Esophagus squamous epithelium (tissue), 5 donors: ENCODE measurements at regions not wholly inside any gene's neighbourhood (a gene's known extent, or its start where the extent isn't known, plus 50 kb on each side); places are given as distances from the start of the nearest gene placed in this dataset.

ENCODE experiments used
- DNase-seq: peaks from one replicate; lab custom pipeline; 2025; lab: John Stamatoyannopoulos, UW
- H3K27ac ChIP-seq, 4 donors: fragments of 200-600 bp; sonication (generic); one replicate each; pipeline ENCODE4 v1.5.1; 2016 to 2019; ENCODE audit warnings: mild to moderate bottlenecking in 1 of 4
- H3K27me3 ChIP-seq, 4 donors: fragments of 200-600 bp; sonication (generic); 1 replicate in 3 of 4; 2 replicates in 1 of 4; pipeline versions ENCODE4 v1.5.1 to v1.6.0; 2017 to 2021; ENCODE audit warnings: antibody characterized with exemption in 1 of 4
- H3K36me3 ChIP-seq, 3 donors: fragments of 200-600 bp; sonication (generic); one replicate each; pipeline ENCODE4 v1.5.1; 2016 to 2019
- H3K4me1 ChIP-seq, 3 donors: fragments of 200-600 bp; sonication (generic); one replicate each; pipeline ENCODE4 v1.5.1; 2017 to 2019
- H3K4me3 ChIP-seq, 4 donors: fragments of 200-600 bp; sonication (generic); 1 replicate in 3 of 4; 2 replicates in 1 of 4; pipeline ENCODE4 v1.5.1; 2016 to 2019; ENCODE audit warnings: mild to moderate bottlenecking in 2 of 4, moderate library complexity in 1 of 4
- H3K9me3 ChIP-seq, 3 donors: fragments of 200-600 bp; sonication (generic); one replicate each; pipeline ENCODE4 v1.5.1; 2016 to 2019
- POLR2A ChIP-seq, 4 donors: fragments of 450-650 bp; IDR thresholded peaks; one replicate each; pipeline ENCODE4 v1.6.1; 2017; ENCODE audit warnings: antibody characterized with exemption in 4 of 4, mild to moderate bottlenecking in 4 of 4, moderate library complexity in 3 of 4
- WGBS, 2 donors: methylation state at CpG; one replicate each; pipeline ENCODE4 v1.1.5; 2018; 5-methylcytosine and 5-hydroxymethylcytosine counted together
- intact Hi-C: fragments of 100-400 bp; cut with DNase I; formaldehyde crosslinking; loops from one replicate; pipeline ENCODE4 v1.15.0; 2022
- TF ChIP-seq, protein P1 (sequence below), 6 experiments: fragments of 450-650 bp in 4 of 6; fragments of 200-600 bp in 2 of 6; sonication (generic) in 2 of 6; IDR thresholded peaks; one replicate each; pipeline ENCODE4 v1.5.1; 2016 to 2019; ENCODE audit warnings: antibody characterized with exemption in 6 of 6, mild to moderate bottlenecking in 4 of 6, moderate library complexity in 4 of 6
- donor health status: DM: yes; HTN: yes; CAD: no.

- Histone ChIP-seq H3K4me3 (no peak overlapping the region), H3K36me3 (no peaks in the 10 kb centered on the region), H3K27me3 (no peaks in the 10 kb centered on the region), H3K9me3 (no peaks in the 10 kb centered on the region), H3K4me1 (no peaks in the 10 kb centered on the region), H3K27ac (no peak overlapping the region)
- intact Hi-C loops = no loop called here
- no peak for DNase-seq
- 63 to 73% methylated on average over 2 of the region's 2 CpGs for WGBS, 2 donors
- TF ChIP-seq POLR2A (IDR thresholded peaks at IDR 0.05) = no peak
- TF ChIP-seq, protein P1, sequence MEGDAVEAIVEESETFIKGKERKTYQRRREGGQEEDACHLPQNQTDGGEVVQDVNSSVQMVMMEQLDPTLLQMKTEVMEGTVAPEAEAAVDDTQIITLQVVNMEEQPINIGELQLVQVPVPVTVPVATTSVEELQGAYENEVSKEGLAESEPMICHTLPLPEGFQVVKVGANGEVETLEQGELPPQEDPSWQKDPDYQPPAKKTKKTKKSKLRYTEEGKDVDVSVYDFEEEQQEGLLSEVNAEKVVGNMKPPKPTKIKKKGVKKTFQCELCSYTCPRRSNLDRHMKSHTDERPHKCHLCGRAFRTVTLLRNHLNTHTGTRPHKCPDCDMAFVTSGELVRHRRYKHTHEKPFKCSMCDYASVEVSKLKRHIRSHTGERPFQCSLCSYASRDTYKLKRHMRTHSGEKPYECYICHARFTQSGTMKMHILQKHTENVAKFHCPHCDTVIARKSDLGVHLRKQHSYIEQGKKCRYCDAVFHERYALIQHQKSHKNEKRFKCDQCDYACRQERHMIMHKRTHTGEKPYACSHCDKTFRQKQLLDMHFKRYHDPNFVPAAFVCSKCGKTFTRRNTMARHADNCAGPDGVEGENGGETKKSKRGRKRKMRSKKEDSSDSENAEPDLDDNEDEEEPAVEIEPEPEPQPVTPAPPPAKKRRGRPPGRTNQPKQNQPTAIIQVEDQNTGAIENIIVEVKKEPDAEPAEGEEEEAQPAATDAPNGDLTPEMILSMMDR (IDR thresholded peaks at IDR 0.05) = no peak
Observed at GRCh38 chr12:42855362-42855950, 265.9 kb upstream of the PRICKLE1 start.

DNA sequence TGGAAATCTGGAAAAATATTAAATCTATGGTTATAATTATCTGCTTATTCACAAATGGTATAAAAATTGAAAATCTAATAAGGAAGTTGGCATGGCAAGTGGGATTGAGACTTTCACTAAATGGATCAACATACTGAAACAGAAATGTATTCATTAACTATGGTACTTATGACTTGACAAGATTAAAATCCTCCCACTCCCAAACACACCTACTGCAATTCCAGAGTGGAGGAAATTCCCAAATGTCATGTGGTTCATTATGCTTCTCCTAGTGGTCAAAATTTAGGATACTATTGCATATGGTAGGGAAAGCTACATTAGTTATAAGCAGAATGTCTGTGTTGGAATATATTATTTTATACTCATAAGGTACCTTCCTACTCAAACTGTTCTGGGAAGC, 265.3 kb upstream of the PRICKLE1 start:
- no peaks in the 10 kb centered on the region for H3K27me3 ChIP-seq
- no peaks in the 10 kb centered on the region for H3K36me3 ChIP-seq
- no peak overlapping the region for H3K4me3 ChIP-seq
- DNase-seq = no peak
- H3K9me3 ChIP-seq = no peaks in the 10 kb centered on the region
- H3K4me1 ChIP-seq = no peaks in the 10 kb centered on the region
- H3K27ac ChIP-seq = no peak overlapping the region
- TF ChIP-seq, protein P1 (IDR thresholded peaks at IDR 0.05) = no peak
- no peak for TF ChIP-seq POLR2A (IDR thresholded peaks at IDR 0.05)
- intact Hi-C loops = no loop called here

DNA sequence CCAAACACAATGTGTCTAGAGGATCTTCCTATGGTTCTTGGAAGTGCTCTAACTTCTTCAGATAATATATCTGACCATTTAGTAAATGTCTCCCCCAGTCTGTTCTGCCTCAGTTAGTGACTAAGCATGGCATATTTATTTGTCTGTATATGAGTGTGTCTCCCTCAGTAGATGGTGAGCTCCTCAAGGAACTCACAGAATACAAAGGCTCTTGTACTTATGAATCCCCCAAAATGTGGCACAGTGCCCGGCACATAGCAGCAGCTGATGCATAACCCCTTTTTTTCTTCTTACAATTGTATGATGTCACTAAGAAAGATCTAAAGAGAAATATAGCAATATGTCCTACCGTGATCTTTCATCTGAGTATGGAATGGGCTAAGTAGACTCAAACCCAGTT, 264.7 kb upstream of the PRICKLE1 start:
- H3K36me3 ChIP-seq = no peaks in the 10 kb centered on the region
- TF ChIP-seq, protein P1 (IDR thresholded peaks at IDR 0.05) = no peak
- no peak for TF ChIP-seq POLR2A (IDR thresholded peaks at IDR 0.05)
- no peaks in the 10 kb centered on the region for H3K9me3 ChIP-seq
- H3K27ac ChIP-seq = no peak overlapping the region
- intact Hi-C loops = no loop called here
- DNase-seq = no peak
- no peak overlapping the region for H3K4me3 ChIP-seq
- H3K27me3 ChIP-seq = no peaks in the 10 kb centered on the region
- 85 to 91% methylated on average over 2 of the region's 2 CpGs for WGBS, 2 donors
- no peaks in the 10 kb centered on the region for H3K4me1 ChIP-seq

DNA sequence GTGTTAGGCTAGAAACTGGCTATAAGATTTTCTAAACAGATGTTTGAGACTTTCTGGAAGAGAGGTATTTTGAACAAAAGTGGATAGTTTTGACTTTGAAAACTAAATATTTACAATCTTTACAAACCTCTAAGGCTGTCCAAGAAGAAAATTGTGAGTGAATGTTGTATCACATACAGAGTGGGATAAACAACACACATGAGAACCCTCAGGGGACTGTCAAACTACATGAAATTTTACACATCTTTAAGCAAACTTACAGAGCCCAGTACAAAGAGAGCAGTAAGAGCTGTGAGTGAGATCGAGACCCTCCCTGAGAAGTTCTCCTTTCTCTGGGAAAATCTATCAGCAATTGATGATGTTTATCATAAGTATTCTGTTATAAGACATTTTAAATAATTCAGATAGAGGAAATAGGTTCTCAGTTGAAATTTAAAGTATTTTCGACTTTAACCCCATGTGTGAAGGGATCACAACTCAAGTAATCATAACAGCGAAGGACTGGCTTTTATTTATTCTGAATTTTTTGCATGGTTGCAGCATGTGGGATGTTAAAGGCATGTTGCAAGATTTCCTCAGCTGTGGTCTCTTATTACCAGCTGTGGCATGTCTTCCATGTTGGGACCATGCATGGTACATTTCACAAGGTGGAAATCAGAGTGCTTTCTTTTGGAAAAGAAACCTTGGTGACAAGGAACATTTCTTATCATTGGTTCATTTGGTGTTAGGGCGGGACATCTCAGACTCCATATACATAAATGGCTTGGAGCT, 264.0 kb upstream of the PRICKLE1 start:
- H3K36me3 ChIP-seq = no peaks in the 10 kb centered on the region
- WGBS, 2 donors = 77 to 79% methylated on average over 4 of the region's 4 CpGs
- intact Hi-C loops = no loop called here
- no peaks in the 10 kb centered on the region for H3K4me1 ChIP-seq
- H3K27me3 ChIP-seq = no peaks in the 10 kb centered on the region
- no peak for TF ChIP-seq POLR2A (IDR thresholded peaks at IDR 0.05)
- TF ChIP-seq, protein P1 (IDR thresholded peaks at IDR 0.05) = no peak
- no peak overlapping the region for H3K27ac ChIP-seq
- H3K9me3 ChIP-seq = no peaks in the 10 kb centered on the region
- no peak for DNase-seq
- no peak overlapping the region for H3K4me3 ChIP-seq

- WGBS, 2 donors = 83 to 86% methylated on average over 1 of the region's 1 CpG
- H3K4me3 ChIP-seq = no peak overlapping the region
- H3K36me3 ChIP-seq = no peaks in the 10 kb centered on the region
- no peaks in the 10 kb centered on the region for H3K4me1 ChIP-seq
- DNase-seq = no peak
- no peaks in the 10 kb centered on the region for H3K27me3 ChIP-seq
- H3K27ac ChIP-seq = no peak overlapping the region
- intact Hi-C loops = no loop called here
- H3K9me3 ChIP-seq = no peaks in the 10 kb centered on the region
- no peak for TF ChIP-seq POLR2A (IDR thresholded peaks at IDR 0.05)
- TF ChIP-seq, protein P1 (IDR thresholded peaks at IDR 0.05) = no peak
Observed at GRCh38 chr12:42846782-42847181, 257.2 kb upstream of the PRICKLE1 start.
